22Rv1 (cell line): ENCODE measurements at regions not wholly inside any gene's neighbourhood (a gene's known extent, or its start where the extent isn't known, plus 50 kb on each side); places are given as distances from the start of the nearest gene placed in this dataset.

ENCODE experiments used
- ZFX ChIP-seq: fragments of 450-650 bp; IDR thresholded peaks from 2 replicates; pipeline ENCODE4 v1.6.1; 2017; ENCODE audit warnings: antibody characterized with exemption, borderline replicate concordance
- TF ChIP-seq, protein P1 (sequence below): fragments of 450-650 bp; IDR thresholded peaks from 2 replicates; pipeline ENCODE4 v1.5.1; 2017; ENCODE audit warnings: mild to moderate bottlenecking

DNA sequence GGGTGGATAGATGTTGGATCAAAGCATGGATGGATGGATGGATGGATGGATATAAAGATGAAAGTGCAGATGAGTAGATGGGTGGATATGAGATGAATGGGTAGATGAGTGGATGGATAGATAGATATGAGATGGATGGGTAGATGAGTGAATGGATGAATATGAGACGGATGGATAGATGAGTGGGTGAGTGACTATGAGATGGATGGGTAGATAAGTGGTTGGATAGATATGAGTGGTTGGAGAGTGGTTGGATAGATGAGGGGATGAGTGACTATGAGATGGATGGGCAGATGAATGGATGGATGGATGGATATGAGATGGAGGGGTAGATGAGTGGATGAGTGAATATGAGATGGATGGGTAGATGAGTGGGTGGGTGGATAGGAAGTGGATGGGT is 204.6 kb upstream of the TLE3 start:
- TF ChIP-seq, protein P1, sequence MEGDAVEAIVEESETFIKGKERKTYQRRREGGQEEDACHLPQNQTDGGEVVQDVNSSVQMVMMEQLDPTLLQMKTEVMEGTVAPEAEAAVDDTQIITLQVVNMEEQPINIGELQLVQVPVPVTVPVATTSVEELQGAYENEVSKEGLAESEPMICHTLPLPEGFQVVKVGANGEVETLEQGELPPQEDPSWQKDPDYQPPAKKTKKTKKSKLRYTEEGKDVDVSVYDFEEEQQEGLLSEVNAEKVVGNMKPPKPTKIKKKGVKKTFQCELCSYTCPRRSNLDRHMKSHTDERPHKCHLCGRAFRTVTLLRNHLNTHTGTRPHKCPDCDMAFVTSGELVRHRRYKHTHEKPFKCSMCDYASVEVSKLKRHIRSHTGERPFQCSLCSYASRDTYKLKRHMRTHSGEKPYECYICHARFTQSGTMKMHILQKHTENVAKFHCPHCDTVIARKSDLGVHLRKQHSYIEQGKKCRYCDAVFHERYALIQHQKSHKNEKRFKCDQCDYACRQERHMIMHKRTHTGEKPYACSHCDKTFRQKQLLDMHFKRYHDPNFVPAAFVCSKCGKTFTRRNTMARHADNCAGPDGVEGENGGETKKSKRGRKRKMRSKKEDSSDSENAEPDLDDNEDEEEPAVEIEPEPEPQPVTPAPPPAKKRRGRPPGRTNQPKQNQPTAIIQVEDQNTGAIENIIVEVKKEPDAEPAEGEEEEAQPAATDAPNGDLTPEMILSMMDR: no peak
- TF ChIP-seq ZFX: no peak
